ENCODE measurements at regions not wholly inside any gene's neighbourhood (a gene's known extent, or its start where the extent isn't known, plus 50 kb on each side); places are given as distances from the start of the nearest gene placed in this dataset.

- Histone ChIP-seq H3K23ac (ENCODE audit: low read depth, low read length, poor library complexity) (no peak overlapping the region), H3K27me3 (ENCODE audit: control insufficient read depth in 3 of 3, insufficient read depth in 3 of 3, low read depth in 1 of 3, low read length in 3 of 3) (no peaks in the 10 kb centered on the region), H3K27ac (replicated peaks; ENCODE audit: low read length) (no peak overlapping the region), H3K14ac (ENCODE audit: low read length) (no peak overlapping the region), H2AK5ac (ENCODE audit: low read depth, low read length) (no peak overlapping the region), H2BK5ac (ENCODE audit: low read length) (no peak overlapping the region), H4K8ac (ENCODE audit: low read depth, low read length) (no peak overlapping the region), H2AFZ (ENCODE audit: low read length) (no peak overlapping the region), H4K91ac (ENCODE audit: low read depth, low read length, poor library complexity) (no peak overlapping the region), H3K4ac (ENCODE audit: low read length) (no peak overlapping the region), H3K9ac (ENCODE audit: low read depth, low read length, poor library complexity) (no peak overlapping the region), H3K4me2 (ENCODE audit: insufficient read depth, low read length, poor library complexity, severe bottlenecking) (no peak overlapping the region), H3K4me3 (ENCODE audit: low read length in 2 of 2) (no peak overlapping the region), H2BK12ac (ENCODE audit: low read length) (no peak overlapping the region), H3K4me1 (ENCODE audit: control insufficient read depth in 2 of 2, insufficient read depth in 1 of 2, low read depth in 1 of 2, low read length in 2 of 2) (peaks cover 0 to 10% of the 10 kb centered on the region in 2 donors), H3K36me3 (replicated peaks in 1 of 2; ENCODE audit: control insufficient read depth in 2 of 2, insufficient read depth in 2 of 2, low read length in 2 of 2) (no peaks in the 10 kb centered on the region), H3K79me1 (ENCODE audit: low read depth, low read length) (no peaks in the 10 kb centered on the region), H3K9me3 (replicated peaks in 1 of 2; ENCODE audit: control insufficient read depth in 2 of 2, insufficient read depth in 1 of 2, low read depth in 1 of 2, low read length in 2 of 2) (no peaks in the 10 kb centered on the region), H2BK15ac (ENCODE audit: low read length) (no peak overlapping the region), H2BK120ac (ENCODE audit: low read depth, low read length) (no peak overlapping the region), H3K18ac (ENCODE audit: low read length) (no peak overlapping the region)
- peak; percentile 11 for DNase-seq (ENCODE audit: low spot score)
- no CpG with 5 or more reads among the region's 2 CpGs for WGBS, 2 donors (ENCODE audit: extremely low coverage in 2 of 2, insufficient read length in 2 of 2, insufficient replicate concordance in 1 of 2)
Observed at GRCh38 chr5:118095115-118095514, 893.2 kb downstream of the DTWD2 start.

GRCh38 chr5:118088448-118088847, 899.9 kb downstream of the DTWD2 start:
- H3K79me1 ChIP-seq (ENCODE audit: low read depth, low read length) = no peaks in the 10 kb centered on the region
- H3K9me3 ChIP-seq (replicated peaks in 1 of 2; ENCODE audit: control insufficient read depth in 2 of 2, insufficient read depth in 1 of 2, low read depth in 1 of 2, low read length in 2 of 2) = no peaks in the 10 kb centered on the region
- no peak overlapping the region for H3K14ac ChIP-seq (ENCODE audit: low read length)
- H4K8ac ChIP-seq (ENCODE audit: low read depth, low read length) = no peak overlapping the region
- H2AK5ac ChIP-seq (ENCODE audit: low read depth, low read length) = no peak overlapping the region
- H4K91ac ChIP-seq (ENCODE audit: low read depth, low read length, poor library complexity) = no peak overlapping the region
- H2AFZ ChIP-seq (ENCODE audit: low read length) = no peak overlapping the region
- no peaks in the 10 kb centered on the region for H3K27me3 ChIP-seq (ENCODE audit: control insufficient read depth in 3 of 3, insufficient read depth in 3 of 3, low read depth in 1 of 3, low read length in 3 of 3)
- H3K4me2 ChIP-seq (ENCODE audit: insufficient read depth, low read length, poor library complexity, severe bottlenecking) = no peak overlapping the region
- H3K36me3 ChIP-seq (replicated peaks in 1 of 2; ENCODE audit: control insufficient read depth in 2 of 2, insufficient read depth in 2 of 2, low read length in 2 of 2) = no peaks in the 10 kb centered on the region
- H2BK12ac ChIP-seq (ENCODE audit: low read length) = no peak overlapping the region
- no peaks in the 10 kb centered on the region for H3K4me1 ChIP-seq (ENCODE audit: control insufficient read depth in 2 of 2, insufficient read depth in 1 of 2, low read depth in 1 of 2, low read length in 2 of 2)
- H3K18ac ChIP-seq (ENCODE audit: low read length) = no peak overlapping the region
- H2BK120ac ChIP-seq (ENCODE audit: low read depth, low read length) = no peak overlapping the region
- no peak for DNase-seq (ENCODE audit: low spot score)
- H3K23ac ChIP-seq (ENCODE audit: low read depth, low read length, poor library complexity) = no peak overlapping the region
- no peak overlapping the region for H3K4me3 ChIP-seq (ENCODE audit: low read length in 2 of 2)
- H2BK15ac ChIP-seq (ENCODE audit: low read length) = no peak overlapping the region
- H3K9ac ChIP-seq (ENCODE audit: low read depth, low read length, poor library complexity) = no peak overlapping the region
- H3K4ac ChIP-seq (ENCODE audit: low read length) = no peak overlapping the region
- H2BK5ac ChIP-seq (ENCODE audit: low read length) = no peak overlapping the region
- H3K27ac ChIP-seq (replicated peaks; ENCODE audit: low read length) = no peak overlapping the region

GRCh38 chr5:118076490-118076889, 911.9 kb downstream of the DTWD2 start:
- Histone ChIP-seq H3K27me3 (ENCODE audit: control insufficient read depth in 3 of 3, insufficient read depth in 3 of 3, low read depth in 1 of 3, low read length in 3 of 3) (no peaks in the 10 kb centered on the region), H2AK5ac (ENCODE audit: low read depth, low read length) (no peak overlapping the region), H2BK12ac (ENCODE audit: low read length) (no peak overlapping the region), H4K8ac (ENCODE audit: low read depth, low read length) (no peak overlapping the region), H3K79me1 (ENCODE audit: low read depth, low read length) (no peaks in the 10 kb centered on the region), H4K91ac (ENCODE audit: low read depth, low read length, poor library complexity) (no peak overlapping the region), H2AFZ (ENCODE audit: low read length) (no peak overlapping the region), H2BK5ac (ENCODE audit: low read length) (no peak overlapping the region), H3K4ac (ENCODE audit: low read length) (no peak overlapping the region), H2BK120ac (ENCODE audit: low read depth, low read length) (no peak overlapping the region), H3K14ac (ENCODE audit: low read length) (no peak overlapping the region), H3K18ac (ENCODE audit: low read length) (no peak overlapping the region), H3K9ac (ENCODE audit: low read depth, low read length, poor library complexity) (no peak overlapping the region), H3K4me3 (ENCODE audit: low read length in 2 of 2) (no peak overlapping the region), H3K9me3 (replicated peaks in 1 of 2; ENCODE audit: control insufficient read depth in 2 of 2, insufficient read depth in 1 of 2, low read depth in 1 of 2, low read length in 2 of 2) (peaks cover 0 to 2% of the 10 kb centered on the region in 2 donors), H3K4me1 (ENCODE audit: control insufficient read depth in 2 of 2, insufficient read depth in 1 of 2, low read depth in 1 of 2, low read length in 2 of 2) (no peaks in the 10 kb centered on the region), H3K23ac (ENCODE audit: low read depth, low read length, poor library complexity) (no peak overlapping the region), H3K4me2 (ENCODE audit: insufficient read depth, low read length, poor library complexity, severe bottlenecking) (no peak overlapping the region), H3K27ac (replicated peaks; ENCODE audit: low read length) (no peak overlapping the region), H2BK15ac (ENCODE audit: low read length) (no peak overlapping the region), H3K36me3 (replicated peaks in 1 of 2; ENCODE audit: control insufficient read depth in 2 of 2, insufficient read depth in 2 of 2, low read length in 2 of 2) (no peaks in the 10 kb centered on the region)
- no peak for DNase-seq (ENCODE audit: low spot score)
- no CpG with 5 or more reads among the region's 2 CpGs for WGBS, 2 donors (ENCODE audit: extremely low coverage in 2 of 2, insufficient read length in 2 of 2, insufficient replicate concordance in 1 of 2)

- H3K27me3 ChIP-seq (ENCODE audit: control insufficient read depth in 3 of 3, insufficient read depth in 3 of 3, low read depth in 1 of 3, low read length in 3 of 3) = no peaks in the 10 kb centered on the region
- H3K18ac ChIP-seq (ENCODE audit: low read length) = no peak overlapping the region
- H3K23ac ChIP-seq (ENCODE audit: low read depth, low read length, poor library complexity) = no peak overlapping the region
- no peak overlapping the region for H2BK15ac ChIP-seq (ENCODE audit: low read length)
- H3K79me1 ChIP-seq (ENCODE audit: low read depth, low read length) = no peaks in the 10 kb centered on the region
- no peak overlapping the region for H3K4me2 ChIP-seq (ENCODE audit: insufficient read depth, low read length, poor library complexity, severe bottlenecking)
- no peak overlapping the region for H3K9ac ChIP-seq (ENCODE audit: low read depth, low read length, poor library complexity)
- WGBS, 2 donors (ENCODE audit: extremely low coverage in 2 of 2, insufficient read length in 2 of 2, insufficient replicate concordance in 1 of 2) = no CpG with 5 or more reads among the region's 2 CpGs
- no peak overlapping the region for H2BK120ac ChIP-seq (ENCODE audit: low read depth, low read length)
- H3K9me3 ChIP-seq (replicated peaks in 1 of 2; ENCODE audit: control insufficient read depth in 2 of 2, insufficient read depth in 1 of 2, low read depth in 1 of 2, low read length in 2 of 2) = no peaks in the 10 kb centered on the region
- H2AFZ ChIP-seq (ENCODE audit: low read length) = no peak overlapping the region
- no peak overlapping the region for H3K27ac ChIP-seq (replicated peaks; ENCODE audit: low read length)
- no peak overlapping the region for H4K8ac ChIP-seq (ENCODE audit: low read depth, low read length)
- H3K4me1 ChIP-seq (ENCODE audit: control insufficient read depth in 2 of 2, insufficient read depth in 1 of 2, low read depth in 1 of 2, low read length in 2 of 2) = no peaks in the 10 kb centered on the region
- no peak overlapping the region for H3K4ac ChIP-seq (ENCODE audit: low read length)
- no peak overlapping the region for H3K14ac ChIP-seq (ENCODE audit: low read length)
- no peak overlapping the region for H2BK12ac ChIP-seq (ENCODE audit: low read length)
- no peaks in the 10 kb centered on the region for H3K36me3 ChIP-seq (replicated peaks in 1 of 2; ENCODE audit: control insufficient read depth in 2 of 2, insufficient read depth in 2 of 2, low read length in 2 of 2)
- no peak overlapping the region for H3K4me3 ChIP-seq (ENCODE audit: low read length in 2 of 2)
- no peak overlapping the region for H4K91ac ChIP-seq (ENCODE audit: low read depth, low read length, poor library complexity)
- no peak for DNase-seq (ENCODE audit: low spot score)
- H2BK5ac ChIP-seq (ENCODE audit: low read length) = no peak overlapping the region
- no peak overlapping the region for H2AK5ac ChIP-seq (ENCODE audit: low read depth, low read length)
Observed at GRCh38 chr5:118070041-118070440, 918.3 kb downstream of the DTWD2 start.

All from neuronal stem cell (in vitro differentiated cells).